LoVo (cell line): ENCODE measurements at regions not wholly inside any gene's neighbourhood (a gene's known extent, or its start where the extent isn't known, plus 50 kb on each side); places are given as distances from the start of the nearest gene placed in this dataset.

Experiments used
- DNase-seq: peaks from one replicate; pipeline ENCODE4 v3.0.0-alpha.2; 2016; ENCODE audit warnings: low spot score

DNA sequence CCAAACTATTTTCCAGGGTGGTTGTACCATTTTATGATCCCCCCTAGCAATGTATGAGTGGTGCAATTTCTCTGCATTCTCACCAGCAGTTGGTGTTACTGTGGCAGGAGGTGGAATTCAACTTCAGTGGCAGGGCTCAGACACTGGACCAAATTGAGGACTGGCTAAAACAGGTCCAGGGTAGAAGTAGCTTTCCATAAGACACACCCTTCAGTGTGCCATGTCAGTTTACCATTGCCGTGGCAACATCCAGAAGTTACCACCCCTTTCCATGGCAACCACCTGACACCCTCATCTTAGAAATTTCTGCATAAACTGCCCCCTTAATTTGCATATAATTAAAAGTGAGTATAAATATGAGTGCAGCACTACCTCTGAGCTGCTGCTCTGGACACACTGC is 180.7 kb upstream of the GGTLC1 start:
- no peak for DNase-seq

DNA sequence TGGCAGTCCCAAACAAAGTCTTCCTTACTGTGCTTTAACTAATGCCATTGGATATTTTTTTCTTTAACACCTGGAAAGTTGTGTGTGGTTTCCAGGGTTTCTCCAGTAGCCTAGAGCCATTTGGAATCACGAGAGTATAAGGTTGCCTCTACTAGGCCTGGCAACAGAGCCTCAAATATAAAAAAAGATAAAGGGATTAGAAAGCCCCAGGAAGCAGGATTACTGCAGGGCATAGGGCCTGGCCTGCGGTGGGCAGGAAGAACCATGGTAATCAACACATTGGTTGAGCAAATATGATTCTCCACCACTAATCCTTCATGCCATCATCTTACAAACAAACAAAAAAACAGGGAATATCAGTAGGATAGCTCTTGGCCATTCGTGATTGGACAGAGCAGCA is 177.8 kb upstream of the GGTLC1 start:
- DNase-seq = no peak

DNA sequence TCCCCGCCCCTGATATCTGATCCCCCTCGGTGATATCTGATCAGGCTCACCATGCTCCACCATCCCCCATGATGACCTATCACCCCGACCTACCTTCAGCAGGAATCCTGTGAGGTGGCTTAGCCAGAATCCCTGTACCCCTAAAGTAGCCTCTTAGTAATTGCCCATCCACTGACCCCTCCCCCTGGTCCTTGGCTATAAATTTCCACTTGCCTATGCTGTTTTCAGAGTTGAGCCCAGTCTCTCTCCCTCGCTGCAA is 177.5 kb upstream of the GGTLC1 start:
- no peak for DNase-seq

DNA sequence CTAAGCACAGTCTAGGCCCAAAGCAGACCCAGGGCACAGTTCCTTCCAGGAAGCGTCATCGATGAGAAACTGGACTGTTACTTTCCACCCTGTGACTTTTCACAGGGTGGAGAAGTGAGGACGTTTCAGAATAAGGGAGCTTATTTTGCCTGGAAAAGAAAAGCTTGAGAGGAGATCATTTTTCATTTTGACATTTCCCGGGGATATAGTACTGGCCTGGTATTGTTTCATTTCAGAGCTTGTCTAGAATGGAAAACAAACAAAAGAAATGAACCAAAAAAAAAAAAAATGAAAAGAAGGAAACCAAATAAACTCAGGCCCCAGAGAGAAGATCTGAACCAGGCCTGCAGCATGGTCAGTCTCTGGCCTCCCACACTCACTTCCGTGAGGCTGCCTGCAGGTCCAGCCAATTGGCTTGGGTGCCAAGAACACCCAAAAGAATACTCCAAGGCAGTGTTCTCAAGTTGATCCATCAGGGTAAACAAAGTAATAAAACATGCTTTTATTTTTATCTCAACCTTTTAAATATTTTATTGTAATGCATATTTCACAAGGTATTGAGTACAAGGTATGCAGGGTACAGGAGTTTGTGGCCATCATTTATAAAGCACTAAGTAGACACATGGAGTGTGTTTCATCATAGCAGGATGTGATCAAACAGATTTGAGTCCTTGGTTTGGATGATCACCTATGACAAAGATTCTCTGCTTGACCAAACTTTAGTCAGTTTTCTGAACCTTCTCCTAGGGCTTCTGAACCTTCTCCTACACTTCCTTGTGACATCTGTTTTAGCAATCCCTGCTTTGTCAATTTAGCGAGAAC is 176.9 kb upstream of the GGTLC1 start:
- no peak for DNase-seq

DNA sequence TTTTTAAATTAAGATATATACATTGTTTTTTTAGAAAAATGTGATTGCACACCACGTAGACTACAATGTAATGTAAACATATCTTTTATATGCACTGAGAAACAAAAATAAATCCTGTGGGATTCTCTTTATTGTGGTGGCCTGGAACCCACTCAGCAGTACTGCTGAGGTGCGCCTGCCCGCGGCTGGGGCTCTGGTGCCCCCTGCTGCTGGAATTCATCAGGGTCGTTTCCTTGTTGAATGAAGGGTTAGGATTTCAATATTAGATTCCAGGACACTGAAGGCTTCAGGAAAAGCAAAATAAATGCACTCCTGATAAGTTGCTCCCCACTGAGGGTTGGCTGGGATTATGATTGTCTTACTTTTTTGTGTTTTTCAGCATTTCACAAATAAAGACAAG is 175.8 kb upstream of the GGTLC1 start:
- no peak for DNase-seq

DNA sequence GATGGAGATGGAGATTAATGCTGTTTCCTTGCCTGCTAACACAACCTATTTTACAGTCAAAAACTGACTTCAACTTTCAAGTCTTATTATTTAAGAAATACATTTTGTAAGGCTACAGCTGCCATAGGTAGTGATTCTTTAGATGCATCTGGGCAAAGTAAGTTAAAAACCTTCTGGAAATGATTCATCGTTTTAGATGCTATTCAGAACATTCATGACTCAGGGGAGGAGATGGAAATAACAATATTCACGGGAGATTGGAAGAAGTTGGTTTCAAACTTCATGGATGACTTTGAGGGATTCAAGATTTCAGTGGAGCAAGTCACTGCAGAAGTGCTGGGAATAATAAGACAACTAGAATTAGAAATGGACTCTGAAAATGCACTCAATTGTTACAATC is 174.9 kb upstream of the GGTLC1 start:
- no peak for DNase-seq

DNA sequence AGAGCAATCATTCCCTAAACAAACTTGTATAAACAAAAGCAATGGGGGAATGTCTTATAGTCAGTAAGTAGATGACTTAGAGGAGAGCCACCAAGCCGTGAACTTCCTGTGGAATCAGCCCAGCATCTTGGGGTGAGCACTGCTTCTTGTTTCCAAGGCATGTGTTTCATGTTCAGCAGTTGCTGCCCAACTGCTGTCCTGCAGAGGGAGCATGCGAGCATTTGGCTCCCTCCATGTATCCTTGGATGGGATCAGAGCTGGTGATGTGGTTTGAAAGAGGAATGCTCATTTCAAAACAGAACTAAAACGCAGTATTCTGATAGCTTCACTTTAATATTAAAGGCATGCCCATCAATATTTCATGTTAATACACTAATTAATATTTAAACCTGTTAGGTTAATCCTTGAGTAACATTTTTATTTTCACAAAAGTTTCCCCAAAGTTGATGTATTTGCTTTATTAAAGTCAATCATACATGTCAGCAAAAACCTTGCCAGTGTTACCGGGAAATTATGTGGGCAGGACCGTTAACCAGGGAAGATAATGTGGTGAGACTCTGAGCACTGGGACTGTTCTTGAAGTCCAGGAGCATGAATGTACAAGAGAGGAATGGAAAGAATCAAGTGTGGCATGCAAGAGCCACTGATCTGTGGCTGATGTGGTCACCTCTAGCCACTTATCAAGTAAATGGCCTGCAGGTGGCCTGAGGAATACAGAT is 172.1 kb upstream of the GGTLC1 start:
- DNase-seq = peak; percentile 17

DNA sequence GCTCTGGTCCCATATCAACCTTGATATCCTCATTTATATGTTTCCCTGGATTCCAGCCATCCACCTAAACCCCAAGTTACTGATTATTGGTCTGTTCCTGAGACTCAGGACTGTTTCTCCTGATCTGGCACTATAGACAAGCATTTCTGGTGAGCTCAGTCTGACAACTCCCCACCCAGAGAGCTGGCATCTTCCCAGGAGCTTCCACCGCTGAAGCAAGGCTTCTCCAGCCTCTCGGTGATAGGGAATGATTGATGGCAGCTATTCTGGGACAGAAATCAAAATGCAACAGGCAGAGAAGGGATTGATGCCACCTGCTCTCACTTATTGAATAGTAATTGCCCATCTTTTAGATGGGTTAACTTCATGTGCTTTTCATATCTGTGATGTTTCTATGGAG is 169.7 kb upstream of the GGTLC1 start:
- DNase-seq = no peak

DNA sequence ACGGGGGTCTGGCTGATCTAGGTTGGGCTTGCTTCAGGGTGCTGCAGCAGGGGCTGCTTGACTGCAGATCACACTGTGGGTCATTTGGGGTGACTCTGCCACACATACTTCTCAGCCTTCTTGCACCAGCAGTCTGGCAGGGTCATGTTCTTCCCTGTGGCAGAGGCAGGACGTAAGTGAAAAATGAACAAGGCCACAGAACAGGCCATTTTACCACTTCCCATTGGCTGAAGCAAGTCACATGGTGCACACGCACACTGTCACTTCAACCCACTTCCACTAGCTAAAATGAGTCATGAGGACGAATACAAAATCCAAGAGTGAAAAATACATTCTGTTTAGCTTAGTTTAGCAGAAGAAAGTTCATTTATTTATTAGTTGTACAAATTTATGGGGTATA is 168.6 kb upstream of the GGTLC1 start:
- DNase-seq = no peak

DNA sequence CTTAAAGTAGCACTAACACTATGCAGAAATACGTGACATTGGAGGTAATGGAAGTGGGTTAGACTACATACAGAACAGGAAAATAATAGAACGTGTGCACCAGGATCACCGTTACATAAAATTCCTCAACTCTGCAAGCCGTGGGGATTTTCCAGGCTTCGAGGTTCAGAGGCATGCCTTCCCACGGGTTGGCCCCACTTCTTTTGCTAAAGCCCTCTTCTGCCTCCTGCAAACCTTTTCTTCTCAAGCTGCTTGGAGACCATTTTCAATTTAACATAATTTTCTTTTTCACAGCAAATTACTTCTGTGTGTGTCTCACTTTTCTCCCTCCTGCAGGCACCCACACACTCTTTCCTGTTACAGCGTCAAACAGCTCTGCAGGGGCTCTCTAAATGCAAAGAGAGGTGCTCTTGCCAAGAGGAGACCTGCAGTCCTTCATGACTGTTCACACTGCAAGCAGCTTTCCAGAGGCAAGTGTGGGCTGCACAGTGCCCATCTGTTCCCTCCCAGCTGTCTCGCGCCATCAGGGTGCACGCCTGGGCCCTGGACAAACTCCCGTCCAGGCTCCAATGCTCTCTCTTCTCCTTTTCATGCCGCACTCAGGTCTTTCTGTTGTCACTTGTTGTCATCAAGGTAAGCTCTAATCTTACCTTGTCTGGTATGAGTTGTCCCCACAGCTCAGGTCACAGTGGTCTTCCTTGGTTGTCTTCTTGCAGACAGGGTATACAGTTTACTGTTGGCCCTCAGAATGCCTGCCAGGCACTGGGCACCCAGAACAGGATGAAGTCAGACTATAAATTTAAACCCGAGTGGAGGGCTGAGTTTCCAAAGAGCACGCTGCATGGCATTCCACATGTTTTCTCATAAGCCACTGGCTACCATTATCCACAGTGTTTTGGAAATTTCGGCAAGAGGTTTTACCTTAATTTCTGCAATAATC is 164.8 kb upstream of the GGTLC1 start:
- no peak for DNase-seq

DNA sequence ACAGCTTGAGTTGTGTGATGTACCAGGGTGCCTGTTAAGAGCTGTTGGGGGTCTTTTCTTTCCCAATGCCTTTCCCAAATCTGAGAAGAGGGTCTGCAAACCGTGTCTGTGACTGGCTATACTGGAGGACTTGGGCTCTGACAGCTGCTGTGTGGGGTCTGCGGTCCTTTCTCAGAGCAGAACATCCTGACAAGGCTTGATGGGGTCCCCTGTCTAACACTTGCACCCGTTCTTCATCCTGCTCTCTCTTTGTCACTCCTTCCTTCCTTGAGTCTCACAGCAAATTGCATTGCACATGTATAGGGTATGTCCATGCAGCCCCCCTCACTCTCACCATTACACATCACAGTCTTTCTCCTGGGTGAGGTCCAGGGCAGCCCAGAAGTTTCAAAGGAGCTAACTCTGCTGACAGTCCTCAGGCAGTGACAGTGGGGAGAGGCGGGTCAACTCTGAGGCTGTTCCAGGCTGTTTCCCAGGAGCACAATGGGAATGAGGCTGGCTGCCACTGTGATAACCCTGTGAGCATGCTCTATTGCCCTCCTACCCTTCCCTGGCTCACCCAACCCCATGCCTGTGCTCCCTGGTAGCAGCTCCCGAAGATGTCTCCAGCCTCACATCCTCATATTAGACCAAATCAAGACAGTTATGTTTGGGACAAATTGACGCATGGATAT is 163.2 kb upstream of the GGTLC1 start:
- no peak for DNase-seq

DNA sequence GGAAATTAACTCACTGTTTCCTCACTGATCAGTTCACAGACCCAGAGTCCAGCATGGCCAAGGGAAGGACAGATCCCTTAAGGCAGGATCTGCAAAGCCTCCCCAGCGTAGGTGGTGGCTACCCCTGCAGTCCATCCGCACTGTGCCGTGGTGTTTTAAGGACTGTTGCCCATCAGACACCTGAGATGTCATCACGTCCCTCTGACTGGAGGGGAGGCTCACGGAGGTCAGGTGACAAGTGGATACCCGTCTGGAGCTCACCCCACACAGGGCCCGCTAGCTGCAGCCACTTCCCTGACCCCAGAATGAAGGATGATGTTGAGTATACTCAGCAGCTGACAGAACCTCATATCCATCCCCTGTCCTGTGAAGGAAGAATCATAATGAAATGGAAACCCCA is 161.8 kb upstream of the GGTLC1 start:
- no peak for DNase-seq

DNA sequence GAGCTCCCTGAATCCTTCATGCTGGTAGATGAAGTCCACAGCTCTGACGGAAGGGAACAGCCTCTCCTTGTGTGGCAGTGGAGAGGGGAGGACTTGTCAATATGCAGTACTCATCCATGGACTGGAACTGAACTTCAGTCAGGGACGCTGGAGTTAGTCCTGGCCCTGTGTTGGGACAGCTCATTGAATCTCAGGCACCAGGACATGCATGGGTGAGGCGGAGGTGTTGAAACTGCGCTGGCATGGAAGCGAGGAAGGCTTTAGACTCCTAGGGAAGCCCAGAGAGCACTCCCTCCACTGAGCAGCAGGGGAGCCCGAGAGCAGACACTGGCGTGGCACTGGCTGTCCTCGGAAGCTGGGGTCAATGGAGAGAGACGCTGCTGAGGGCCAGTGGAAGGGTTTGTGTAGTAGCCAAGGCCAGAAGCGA is 161.3 kb upstream of the GGTLC1 start:
- DNase-seq = peak; percentile 22

DNA sequence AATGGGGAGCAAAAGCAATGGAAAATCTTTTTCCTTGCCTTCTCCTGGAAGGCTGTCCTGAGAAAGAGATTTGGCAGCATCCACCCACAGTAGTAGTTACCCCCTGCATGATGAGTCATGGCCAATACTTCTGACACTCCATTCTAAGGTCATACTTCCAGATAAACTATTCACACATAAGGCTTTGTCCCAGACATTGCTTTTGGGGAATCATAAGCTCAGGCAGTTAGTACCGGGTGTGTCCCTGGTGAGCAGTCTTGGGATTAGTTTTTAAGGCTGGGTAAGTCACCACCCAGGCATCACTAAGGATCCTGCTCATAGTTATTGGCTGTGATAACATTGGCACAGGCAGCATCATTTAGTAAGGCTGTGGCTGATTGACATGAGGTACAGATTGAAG is 160.6 kb upstream of the GGTLC1 start:
- no peak for DNase-seq

DNA sequence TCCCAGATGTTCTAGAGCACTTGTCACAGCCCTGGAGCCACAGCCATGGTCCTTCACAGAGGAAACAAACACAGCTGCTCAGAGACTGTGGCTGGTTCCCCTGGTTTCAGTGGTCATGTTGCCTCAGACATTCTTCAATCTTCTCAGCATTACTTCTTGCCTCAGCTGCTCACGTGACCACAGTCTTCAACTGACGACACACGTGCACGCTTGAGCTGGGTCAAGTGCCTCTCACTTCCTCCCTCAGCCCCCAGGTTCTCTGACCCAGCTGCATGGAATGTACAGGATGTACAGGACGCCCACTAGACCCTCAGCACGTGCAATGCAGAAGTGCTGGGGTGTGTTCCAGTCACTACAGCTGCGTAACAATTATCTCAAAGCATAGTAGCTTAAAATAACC is 159.8 kb upstream of the GGTLC1 start:
- no peak for DNase-seq

DNA sequence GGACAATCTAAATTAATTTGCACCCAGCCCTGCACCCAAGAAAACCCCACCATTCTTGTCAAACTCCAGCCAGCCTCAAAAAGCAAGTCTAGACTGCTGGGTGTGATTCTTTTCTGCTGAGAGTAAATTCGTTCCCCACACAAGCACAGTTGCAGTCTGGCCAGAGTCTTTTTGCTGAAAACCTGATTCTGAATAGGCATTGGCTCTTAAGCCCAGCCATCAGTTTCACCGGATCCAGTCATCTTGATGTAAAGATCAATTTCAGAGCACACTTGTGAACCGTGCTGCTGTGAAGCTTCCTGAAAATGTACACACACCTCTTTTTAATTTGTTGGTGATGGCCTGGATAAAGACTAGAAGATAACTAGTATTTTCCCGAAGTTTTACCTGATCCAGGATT is 159.4 kb upstream of the GGTLC1 start:
- DNase-seq = no peak

DNA sequence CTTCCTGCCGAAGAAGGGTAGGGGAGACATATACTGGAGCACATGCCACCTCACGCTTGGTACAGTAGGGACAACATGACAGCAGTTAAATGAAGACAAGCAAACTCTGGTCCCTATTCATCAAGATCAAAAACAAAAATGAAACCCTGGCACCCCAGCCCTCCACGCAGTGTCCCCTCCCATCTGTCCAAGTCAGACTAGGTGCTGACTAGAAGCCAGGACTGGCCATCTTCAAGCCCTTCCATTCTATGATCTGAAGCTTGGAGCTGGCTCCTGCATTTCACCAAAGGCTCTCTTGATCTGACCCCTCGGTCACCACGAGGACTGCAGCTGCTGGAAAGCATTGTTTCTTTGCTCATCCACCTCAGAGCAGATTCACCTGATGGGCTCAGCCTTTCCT is 158.9 kb upstream of the GGTLC1 start:
- no peak for DNase-seq

DNA sequence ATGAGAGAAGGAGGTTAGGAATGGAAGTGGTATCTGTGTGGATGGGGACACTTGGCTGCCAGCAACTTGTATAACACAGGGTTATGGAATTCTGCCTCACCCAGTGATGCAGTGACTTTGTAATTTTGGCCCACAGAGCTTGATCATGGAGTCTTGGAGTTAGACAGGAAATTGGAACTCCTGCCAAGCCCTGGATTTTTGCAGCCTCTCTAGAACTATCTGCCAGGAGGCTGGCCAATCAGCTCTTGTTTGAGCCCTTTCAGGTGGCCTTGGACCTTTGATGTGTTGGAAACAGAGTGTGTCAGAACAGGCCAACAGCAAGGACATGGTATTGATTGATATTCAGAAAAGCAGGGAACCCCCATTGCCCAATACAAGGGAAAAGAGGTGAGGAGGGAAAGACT is 157.7 kb upstream of the GGTLC1 start:
- DNase-seq = no peak

DNA sequence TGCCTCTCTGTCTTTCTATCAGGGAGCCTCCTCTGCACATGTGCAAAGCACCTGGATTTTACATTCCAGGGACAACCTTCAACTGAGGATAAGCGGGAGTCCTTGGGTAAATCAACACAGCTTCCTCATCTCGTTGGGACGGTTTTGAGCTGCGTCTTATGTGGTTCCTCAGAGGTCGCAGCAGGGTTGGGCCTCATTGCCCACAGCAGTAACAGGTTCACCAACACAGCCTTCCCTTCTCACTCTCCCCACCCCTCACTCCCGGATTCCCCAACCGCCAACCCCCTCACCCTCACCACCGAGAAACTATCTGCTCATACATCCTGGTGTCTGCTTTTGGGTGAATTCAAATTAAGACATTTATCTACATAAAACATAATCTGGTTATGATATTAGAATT is 155.8 kb upstream of the GGTLC1 start:
- no peak for DNase-seq

DNA sequence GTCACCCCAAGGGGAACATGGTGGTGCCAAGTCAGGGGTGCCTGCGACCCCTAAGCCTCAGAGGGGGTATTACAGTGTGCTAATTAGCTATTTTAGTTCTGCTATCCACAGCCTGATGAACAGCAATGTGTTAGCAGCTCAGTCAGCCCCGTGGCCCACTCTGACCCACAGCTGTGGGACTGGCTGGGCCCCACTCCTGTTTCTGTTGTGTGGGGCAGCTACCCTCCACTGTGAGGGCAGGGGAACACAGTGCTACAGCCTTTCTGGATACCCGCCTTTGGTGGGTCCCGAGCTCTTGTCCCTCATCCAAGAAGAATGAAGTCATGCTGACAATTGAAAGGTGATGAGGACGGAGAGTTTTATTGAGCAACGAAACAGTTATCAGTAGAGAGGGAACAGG is 152.5 kb upstream of the GGTLC1 start:
- DNase-seq = no peak

DNA sequence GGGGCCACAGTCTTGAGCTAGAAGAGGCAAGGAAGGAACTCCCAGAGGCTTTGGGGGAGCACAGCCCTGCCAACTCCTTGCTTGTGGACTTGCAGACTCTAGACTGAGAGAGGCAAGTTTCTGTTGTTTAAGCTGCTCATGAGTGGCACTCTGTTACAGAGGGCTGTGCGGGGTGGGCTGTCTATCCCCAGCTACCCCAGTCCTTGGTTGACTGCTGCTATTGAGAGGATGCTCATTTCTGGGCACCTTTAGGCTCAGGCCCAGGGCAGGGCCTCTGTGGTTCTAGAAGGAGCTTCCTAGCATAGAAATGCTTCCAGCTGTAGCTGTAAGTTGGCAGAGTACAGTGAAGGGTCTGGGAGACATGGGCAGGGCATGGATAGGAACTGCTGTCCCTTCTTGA is 151.3 kb upstream of the GGTLC1 start:
- no peak for DNase-seq

DNA sequence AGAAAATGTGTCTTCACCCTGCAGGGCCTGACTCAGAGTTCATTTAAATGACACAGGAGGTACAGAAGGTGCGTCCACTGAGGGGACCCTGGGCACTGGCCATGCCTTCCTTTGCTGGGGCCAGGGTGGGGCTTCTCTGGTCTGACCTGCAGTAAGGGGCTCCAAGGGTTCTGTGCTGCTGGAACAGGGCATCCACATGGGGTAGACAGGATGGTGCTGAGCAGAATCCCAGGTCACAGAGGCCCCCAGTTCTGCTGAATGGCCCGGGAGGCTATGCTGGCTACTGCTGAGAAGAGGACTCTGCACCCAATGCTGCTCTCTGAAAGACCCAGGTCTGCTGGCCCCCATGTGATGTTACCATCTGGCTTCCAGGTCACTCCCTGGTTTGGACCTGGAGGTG is 150.4 kb upstream of the GGTLC1 start:
- no peak for DNase-seq
